DMS53 (cell line): ENCODE measurements at regions not wholly inside any gene's neighbourhood (a gene's known extent, or its start where the extent isn't known, plus 50 kb on each side); places are given as distances from the start of the nearest gene placed in this dataset.

Source experiments
- DNase-seq: peaks from one replicate; lab custom pipeline; 2025; lab: John Stamatoyannopoulos, UW

DNA sequence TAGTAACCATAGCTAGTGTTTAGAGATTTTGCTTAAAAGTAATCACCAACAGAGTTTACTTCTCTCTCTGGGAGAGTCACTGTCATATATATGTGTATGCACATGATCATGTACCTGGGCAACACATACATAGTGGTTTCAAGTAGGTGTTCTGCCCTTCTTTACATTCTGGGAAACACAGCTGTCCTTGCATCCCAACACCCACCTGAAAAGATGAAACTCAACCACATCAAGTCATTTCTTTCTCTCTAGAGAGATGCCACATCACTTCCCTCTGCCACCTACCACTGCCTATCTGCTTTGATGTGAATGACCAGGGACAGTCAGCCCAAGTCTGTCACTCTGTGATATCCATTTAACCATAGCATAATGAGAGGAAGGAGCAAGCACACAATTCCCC is 155.8 kb upstream of the GADL1 start:
- DNase-seq, result no peak

DNA sequence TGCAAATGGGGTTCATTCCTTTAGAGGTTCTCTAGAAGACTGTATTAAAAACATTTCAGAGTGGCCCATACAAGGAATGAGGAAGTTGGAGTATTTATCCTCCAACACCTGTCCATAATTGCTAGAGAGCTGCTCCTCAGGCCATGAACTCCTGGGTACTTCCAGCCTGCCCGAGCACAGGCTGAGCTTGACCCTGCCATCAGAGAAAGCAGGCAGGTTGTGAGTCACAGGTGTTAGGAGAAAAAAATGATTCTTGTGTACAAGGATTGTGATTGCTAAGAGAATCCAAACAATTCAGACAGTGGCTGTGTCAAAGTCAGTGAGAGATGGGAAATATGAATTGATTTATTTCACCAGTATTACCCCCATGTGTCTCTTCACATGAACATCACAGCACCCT is 156.8 kb upstream of the GADL1 start:
- DNase-seq, result peak; percentile 52

DNA sequence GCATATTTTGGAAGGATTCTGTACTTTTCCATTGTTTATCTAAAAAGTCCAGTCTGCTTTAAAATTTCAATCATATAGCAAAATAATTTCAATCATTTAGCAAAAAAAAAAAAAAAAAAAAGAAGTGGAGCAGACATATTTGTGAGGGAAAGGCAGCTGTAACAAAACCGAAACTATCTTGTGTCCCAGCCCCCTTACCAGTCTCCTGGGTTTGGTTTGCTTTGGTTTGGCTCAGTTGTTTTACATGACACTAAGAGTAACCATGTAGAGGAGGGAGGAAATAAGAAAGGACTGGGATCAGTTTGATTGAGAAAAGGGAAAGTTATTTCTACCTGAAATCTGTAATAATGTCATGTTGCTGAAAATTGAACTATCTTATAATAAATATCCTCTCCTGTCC is 158.8 kb upstream of the GADL1 start:
- no peak for DNase-seq

DNA sequence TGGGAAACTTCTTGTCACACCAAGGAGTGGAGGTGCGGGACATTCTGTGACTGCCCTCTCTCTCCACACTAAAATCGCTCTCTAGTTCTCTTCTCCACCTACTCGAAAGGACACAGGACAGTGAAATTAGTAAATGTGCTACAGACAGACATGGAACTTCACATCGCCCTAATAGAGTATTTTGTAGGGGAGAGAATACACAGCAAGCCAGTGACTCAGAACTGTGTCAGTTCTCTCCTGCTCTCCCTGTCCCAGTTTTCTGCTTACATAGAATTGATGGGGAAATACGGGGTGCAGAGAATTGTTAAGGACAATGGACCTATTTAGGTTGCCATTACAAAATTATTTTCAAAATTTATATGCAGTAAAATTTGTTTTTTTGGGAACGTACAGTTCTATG is 159.6 kb upstream of the GADL1 start:
- DNase-seq, result no peak

DNA sequence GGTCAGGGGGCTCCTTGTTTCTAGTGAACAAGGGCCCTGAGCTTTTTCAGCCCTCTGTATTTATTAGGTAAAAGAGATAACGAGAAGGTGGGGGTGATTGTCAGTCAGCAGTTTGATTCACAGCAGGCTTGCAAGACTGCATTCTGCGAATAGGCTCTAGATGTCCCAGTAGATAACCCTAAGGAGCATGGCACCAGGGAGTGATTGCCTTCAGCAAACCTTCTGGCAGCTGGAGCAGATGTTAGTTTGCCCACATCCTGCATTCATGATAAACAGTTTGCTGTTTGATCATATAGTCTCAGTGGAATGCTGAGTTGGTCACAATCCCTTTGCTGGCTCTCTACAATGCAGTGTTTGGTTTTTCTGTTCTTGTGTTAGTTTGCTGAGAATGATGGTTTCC is 161.3 kb upstream of the GADL1 start:
- no peak for DNase-seq

DNA sequence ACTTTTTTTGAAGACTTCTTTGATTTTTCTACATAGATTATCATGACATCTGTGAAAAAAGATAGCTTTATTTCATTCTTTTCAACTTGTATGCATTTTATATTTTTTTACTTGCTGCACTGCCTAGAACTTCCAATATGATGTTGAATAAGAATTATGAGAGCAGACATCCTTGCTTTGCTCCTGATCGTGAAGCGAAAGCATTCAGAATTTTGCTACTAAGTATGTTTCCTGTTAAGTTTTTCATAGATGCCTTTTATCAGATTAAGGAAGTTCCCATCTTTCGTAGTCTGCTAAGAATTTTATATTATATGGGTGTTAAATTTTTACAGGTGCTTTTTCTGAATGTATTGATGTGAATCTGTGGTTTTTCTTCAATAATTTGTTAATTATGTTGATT is 163.4 kb upstream of the GADL1 start:
- DNase-seq, result no peak

DNA sequence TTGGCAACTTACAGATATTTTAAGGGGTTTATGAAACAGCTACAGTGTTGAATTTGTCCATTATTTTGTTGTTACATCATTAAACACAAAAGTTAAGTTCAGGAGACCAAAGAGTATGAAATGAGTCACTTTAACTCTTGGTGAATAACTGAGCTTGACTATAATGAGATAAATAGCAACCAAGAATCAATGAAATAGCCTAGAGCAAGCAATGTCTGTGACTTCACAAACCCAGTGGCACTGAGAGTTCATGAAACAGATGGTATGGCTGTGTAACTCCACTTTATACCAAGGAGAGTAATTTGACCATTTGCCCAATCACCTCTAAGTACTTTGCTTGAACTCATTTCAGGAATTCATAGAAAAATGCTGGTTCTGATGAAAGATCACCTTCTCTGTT is 169.6 kb upstream of the GADL1 start:
- no peak for DNase-seq

DNA sequence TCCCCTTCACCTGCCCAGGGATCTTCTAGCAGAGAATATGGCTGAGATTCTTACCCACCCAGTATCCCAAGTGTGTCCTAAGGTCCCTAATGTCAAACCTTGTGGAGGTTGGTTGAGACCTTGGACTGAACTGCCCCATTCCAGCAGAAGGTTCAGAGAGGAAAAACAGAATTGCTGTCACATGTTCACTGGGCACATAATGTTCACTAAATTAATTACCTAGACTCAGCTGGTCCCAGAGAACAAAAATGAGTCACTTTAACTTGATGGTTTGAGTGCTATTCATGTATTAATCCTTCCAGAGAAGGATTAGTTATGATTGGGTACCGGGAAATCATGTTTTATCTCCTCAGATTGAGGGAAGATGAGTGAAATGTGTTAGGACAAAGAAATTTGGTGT is 171.3 kb upstream of the GADL1 start:
- DNase-seq, result no peak

DNA sequence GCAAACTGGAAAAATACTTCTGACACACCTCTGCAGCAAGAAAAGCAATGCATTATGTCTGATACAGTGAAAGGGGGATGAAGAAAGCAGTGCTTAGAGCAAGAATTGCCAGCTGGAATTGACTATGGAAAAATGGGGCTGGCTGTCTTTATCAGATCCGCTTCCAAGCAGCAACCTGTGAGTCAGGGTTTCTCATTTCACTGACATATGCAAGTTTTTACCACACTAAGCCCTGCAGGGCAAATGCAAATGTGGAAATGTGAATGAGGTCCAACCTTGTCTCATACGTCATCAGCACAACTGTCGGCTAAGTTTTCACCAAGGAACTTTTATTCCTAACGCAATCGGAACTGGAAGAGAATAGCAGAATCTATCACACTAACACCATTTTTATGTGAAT is 172.5 kb upstream of the GADL1 start:
- DNase-seq, result no peak

DNA sequence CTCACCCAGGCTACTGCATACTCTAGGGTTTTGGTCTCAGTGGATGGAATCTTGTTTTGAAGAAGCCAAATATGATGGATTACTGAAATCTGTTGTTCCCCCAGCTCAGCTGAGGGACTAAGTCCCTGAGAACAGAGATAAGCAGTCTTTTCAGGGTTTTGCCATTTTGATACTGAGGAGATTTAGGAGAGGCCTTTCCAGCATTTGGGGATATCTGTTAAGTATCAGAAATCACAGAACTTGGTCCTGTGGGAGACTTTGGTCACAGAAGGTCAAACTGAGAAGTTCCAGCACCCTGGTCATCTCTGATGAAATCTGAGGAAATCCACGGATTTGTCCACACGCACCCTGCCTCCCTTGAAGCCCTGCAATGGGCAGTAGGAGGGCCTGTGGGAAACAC is 181.0 kb upstream of the GADL1 start:
- no peak for DNase-seq

DNA sequence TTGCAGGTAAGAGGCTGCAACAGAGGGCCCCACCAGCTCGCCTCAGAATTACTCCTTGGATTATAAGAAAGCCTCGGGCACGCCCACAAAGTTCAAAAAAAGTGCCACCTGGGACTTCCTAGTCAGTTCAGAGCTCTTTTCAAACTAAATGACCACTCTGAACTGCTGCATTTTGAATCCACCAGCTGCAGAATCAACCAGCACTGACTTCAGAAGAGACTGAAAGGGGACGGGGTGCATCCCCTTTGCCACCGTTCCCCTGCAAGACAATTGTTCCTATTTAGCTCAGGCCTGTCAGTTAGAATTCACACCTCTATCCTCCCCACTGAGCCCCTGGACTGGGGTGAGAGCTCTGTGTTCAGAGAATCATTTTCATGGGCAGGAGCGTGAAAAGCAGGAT is 181.4 kb upstream of the GADL1 start:
- no peak for DNase-seq

DNA sequence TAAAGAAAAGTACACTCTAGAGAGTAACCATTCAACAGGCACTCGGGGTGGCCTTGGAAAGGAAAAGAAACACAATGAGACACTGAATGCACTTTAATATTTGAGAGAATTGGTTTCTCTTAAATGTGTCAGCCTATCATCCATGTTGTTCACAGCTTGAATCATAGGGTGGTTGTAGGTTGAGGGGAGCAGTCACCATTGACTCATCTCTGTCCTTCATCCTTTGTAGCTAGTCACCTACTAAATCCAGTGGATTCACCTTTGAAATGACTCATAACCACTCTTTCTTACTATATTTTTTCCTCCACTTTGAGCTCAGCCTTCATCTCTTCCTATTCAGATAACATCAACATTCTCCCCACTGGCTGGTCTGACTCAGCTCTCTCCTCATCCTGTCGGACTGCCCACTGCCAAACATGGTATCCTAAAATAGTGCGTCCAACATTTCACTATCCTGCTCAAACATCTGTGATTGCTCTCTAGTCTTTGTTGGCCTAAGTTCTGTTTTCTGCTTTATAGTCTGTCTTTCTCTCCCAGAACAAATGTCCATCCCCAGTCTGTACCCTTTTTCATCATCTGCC is 182.7 kb upstream of the GADL1 start:
- DNase-seq, result peak; percentile 8

DNA sequence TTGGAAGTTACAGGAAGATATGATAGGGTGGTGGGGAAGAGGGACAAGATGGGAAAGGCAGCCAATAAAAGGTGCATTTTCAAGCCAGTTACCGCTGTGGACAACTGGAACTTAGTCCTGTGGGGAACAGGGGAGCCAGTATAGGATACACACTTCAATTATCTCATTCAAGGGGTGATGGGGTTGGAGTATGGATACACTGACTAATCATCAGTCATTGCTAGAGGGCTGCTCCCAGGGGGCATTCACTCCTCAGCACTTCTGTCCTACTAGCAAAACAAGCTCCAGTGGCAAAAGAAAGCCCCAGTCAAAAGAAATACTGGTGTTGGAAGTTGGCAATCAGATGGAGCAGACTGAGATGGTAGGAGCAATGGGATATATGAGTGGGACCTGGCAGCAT is 183.4 kb upstream of the GADL1 start:
- no peak for DNase-seq

DNA sequence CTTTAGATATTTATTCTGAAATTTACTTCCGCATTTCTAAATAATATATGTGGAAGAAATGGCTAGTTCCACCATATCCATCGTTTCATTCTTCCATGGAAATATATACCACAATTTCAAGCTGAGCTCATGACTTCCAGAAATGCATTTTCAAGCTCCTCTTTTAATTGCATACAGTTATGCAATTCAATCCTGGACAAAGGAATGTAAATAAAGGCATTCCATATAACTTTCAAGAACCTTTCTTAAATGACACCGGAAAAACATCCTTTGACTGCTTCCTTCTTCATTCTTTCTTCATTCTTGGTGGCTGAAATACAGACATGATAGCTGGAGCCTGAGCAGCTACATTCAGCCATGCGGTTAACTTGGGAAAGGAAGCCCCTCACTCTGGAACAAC is 185.2 kb upstream of the GADL1 start:
- DNase-seq, result no peak

DNA sequence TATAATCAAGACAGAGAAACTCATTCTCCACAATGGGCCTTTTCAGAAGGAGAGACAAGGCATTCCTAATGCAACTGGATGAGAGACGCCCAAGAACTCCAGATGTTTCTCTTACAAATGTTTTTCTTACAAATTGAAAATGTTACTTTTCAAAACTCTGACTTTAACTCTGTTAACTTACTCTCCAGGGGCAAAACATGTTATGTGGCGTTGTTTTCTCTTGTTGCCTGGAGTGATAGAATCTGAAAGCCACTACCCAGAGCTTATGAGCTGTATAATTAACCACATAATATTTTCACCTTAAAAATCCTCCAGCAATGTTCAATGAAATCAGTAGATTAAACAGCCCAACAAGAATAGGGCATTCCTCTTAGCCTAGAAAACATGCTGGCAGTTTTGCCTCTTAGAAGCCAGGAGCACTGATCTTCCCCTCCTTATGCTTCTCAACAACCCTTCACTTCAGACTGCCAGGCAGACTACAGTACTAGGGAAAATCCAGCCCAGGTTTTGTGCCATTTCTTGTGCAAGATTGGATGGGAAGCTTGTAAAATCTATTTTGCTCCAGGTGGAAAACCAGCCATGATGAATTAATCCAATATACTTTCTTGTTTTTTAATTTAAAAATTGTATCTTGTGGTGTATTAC is 186.7 kb upstream of the GADL1 start:
- DNase-seq, result no peak

DNA sequence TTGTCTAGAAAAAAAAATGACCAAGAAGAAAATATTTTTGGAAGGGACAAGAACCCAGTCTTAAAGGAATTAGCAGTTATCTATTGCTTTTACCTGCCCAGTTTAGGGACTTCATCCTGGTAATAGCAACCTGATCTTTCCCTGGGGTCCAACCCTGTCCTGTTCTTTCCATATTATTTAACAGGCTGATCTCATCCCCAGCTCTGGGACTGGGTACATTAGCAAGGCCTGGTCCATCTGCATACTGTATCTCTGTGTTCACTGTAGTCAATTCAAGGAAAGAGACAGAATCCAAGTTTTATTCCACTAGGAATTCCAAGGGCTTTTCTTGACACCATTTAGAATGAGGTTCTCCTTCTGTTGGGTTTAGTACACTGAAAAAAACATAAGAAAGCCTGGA is 191.7 kb upstream of the GADL1 start:
- no peak for DNase-seq

DNA sequence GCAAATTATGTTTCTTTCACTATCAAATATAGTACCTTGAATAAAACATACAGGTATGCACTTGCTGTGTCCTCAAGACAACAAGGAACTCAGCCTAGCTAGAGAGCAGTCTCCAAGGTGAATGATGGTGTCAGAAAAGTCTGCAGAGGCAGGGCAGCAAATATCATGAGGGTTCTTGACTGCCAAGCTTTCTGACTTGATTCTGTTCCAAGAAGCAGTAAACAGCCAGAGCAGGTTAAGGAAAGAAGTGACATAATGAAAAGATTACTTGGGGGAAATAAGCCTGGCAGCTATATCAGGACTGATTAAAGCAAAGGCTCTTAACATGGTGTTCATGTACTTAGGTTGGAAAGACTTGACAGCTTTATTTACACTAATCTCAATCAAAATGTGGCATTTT is 192.2 kb upstream of the GADL1 start:
- DNase-seq, result no peak

DNA sequence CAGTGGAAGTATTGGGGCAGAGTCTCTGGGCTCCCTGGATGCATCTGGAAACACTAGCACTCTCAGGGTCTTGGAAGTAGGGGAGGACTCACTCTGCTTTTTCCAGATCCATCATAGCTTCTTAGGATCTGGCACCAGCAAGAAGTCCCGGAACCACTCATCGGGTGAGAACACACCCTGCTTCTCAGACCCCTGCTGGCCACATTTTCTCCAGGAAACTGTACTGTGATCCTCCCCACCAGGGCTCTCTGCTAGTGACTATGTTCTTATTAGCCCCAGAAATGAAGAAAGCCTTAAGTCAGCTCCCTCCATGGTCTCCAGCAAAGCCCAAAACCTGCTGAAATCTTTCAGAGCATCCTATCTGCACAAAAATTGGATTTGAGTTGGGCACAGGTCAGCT is 197.3 kb upstream of the GADL1 start:
- no peak for DNase-seq

DNA sequence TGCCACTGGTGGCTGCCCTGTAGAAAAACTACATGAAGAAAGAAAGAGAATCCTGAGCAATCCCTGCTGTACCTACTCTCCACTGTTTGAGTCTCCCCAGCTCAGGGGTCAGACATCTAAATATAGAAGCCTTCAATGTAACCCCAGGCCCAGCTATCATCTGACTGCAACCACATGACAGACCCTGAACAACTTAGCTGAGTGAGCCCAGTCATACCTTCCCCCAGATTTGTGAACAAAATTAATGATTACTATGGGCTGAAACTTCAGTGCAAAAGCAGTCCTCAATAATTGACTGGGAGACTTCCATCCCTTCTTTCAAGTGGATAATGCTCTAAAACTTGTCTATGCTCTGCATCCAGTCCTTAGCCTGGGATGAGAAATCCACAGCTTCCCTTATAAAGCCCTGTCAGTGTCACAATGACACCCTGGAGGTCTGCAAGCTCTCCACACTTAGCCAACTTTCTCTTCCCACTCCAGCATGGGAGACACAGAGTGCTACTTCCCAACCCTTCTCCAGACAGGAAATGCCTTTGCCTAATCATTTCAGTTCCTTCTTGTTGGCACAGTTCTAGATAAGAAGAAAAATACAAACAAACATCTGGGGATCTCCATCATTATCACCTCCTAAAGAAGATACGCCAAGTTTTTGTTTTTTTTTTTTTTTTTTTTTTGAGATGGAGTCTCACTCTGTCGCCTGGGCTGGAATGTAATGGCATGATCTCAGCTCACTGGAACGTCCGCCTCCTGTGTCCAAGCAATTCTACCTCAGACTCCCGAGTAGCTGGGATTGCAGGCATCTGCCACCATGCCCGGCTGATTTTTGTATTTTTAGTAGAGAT is 198.5 kb upstream of the GADL1 start:
- no peak for DNase-seq

DNA sequence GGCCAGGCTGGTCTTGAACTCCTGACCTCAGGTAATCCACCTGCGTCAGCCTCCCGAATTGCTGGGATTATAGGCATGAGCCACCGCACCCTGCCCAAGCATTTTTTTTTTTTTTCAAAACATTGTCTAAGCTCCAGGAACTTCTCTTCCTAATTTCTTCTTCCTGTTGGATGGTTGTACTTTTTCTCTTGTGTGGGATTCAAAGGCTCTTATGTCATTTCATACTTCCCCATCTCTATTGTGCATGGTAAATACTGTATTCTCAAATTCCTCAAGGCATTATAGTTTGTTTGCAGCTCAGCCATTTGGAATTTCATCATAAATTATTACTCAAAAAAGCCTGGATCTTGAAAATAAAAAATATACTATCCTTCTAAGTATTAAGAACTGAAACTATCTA is 199.1 kb upstream of the GADL1 start:
- DNase-seq, result no peak

DNA sequence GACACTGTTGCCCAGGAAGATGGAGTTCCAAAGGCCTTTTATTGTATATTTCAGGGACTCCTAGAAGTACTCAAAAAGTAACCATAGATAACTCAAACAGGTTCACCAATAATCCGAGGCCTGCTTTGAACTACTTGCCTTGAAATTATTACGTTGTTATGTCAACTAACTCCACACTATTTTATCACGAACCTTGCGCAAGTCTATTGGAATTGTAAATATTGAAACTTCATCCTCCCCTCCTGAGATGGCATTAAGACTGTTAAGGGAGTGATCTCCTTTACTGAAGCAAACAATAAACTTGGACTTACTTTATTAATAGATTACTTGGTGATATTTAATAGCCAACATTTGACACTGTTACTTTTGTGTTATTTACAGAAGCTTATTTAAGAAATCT is 199.6 kb upstream of the GADL1 start:
- DNase-seq, result no peak

DNA sequence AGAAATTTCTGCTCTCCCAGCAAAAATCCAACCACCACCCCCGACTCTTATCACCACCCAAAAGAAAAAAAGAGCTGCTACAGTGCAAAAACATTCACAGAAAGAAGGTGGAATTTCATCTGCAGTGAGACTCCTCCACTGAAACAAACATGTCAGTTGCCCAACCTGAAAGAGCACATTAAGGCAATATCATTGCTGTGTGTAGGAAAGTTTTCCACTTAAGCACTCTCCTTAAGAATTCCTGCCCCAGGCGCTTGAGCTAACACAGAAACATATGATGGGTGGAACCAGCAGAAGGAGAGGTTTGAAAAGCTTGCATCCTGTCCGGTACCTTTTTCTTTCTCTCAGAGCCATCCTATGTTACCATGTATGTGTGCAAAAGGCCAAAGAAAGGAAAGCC is 200.8 kb upstream of the GADL1 start:
- DNase-seq, result no peak

DNA sequence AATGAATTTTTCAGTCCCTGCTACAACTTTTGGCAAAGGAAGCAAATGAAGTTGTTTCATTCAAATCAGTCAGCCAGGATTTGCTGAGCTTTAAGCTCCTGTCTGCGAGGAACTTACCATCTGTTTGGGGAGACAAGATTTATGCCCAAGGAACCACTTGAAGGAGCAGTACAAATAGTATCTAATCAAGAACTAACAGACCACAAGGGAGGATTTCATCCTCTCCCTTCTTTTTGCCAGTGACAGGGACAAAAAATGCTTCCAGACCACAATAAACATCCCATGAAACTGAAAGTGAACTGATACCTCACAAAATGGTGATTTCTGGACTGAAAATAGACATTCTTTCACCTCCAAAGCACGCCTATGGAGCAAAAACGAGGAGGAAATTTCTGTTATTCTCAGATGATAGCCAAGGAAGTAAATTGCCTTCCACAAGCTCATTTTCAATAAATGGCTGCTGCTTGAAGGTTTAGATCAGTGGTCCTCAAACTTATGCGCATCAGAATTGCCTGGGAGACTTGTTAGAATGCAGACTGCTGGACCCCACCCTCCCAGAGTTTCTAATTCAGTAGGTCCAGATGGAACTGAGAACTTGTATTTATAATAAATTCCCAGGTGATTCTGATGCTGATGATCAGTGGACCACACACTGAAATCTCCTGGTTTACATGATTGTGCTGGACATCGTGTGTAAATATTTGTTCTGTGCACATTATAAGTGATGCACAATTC is 202.4 kb upstream of the GADL1 start:
- no peak for DNase-seq
